ENCODE measurements at regions not wholly inside any gene's neighbourhood (a gene's known extent, or its start where the extent isn't known, plus 50 kb on each side); places are given as distances from the start of the nearest gene placed in this dataset.
"Not testable (repeated sequence)": the region's sequence is repeated elsewhere in the genome, so short reads cannot be mapped to it uniquely, and the experiment has no call there.

- H3K27me3 ChIP-seq: no peaks in the 10 kb centered on the region
- 85 to 87% (median 86%) methylated on average over 18 of the region's 18 CpGs for WGBS, 5 donors
- no peaks in the 10 kb centered on the region for H3K4me1 ChIP-seq
- H3K36me3 ChIP-seq: no peaks in the 10 kb centered on the region
- DNase-seq: no peak
- intact Hi-C loops (cut with DNase I; ENCODE audit: low total_unique reads): no loop called here
- no peak overlapping the region for H3K4me3 ChIP-seq
- no peak overlapping the region for H3K27ac ChIP-seq
- TF ChIP-seq EP300 (IDR thresholded peaks at IDR 0.05): no peak
- TF ChIP-seq POLR2A (IDR thresholded peaks at IDR 0.05): no peak
- no peak for TF ChIP-seq CTCF (IDR thresholded peaks at IDR 0.05)
- no peak for TF ChIP-seq POLR2AphosphoS5 (IDR thresholded peaks at IDR 0.05)
- H3K9me3 ChIP-seq: peaks cover 0 to 15% (median 0%) of the 10 kb centered on the region in 4 donors
These were observed 95.4 kb upstream of the GRIN2A start for GRCh38 chr16:10277597-10277996.

DNA sequence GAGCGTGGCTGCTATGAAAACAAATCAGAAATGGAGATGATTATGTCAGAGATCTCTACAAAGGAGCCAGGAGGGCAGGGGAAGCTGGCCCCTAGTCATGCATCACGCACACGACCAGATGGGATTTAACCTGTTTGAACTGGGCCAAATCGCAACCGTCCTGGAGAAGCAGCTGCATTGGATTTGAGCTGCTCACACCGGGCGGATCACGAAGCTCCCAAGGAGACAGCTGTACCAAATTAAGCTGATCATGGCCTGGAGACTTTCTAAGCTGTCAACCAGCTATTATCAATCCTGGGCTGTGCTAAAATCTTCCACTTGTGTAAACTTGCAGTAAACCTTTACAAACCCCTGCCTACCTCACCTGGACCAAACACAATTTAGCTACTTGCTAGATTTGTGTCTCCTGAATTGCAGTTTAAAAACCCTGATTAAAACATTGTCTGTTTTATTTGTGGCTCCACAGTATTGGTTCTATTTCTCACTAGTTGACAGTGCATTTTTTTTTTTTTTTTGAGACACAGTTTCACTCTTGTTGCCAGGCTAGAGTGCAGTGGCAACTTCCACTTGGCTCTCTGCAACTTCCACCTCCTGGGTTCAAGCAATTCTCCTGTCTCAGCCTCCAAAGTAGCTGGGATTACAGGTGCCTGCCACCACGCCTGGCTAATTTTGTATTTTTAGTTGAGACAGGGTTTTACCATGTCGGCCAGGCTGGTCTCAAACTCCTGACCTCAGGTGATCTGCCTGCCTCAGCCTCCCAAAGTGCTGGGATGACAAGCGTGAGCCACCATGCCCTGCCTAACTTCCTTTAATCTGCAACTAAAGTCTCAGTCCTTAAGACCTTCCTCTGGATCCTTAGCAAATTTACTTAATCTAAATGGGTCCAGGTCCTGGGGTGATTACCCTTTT is 98.3 kb upstream of the GRIN2A start:
- H3K36me3 ChIP-seq: no peaks in the 10 kb centered on the region
- TF ChIP-seq CTCF (IDR thresholded peaks at IDR 0.05): no peak
- no peak for TF ChIP-seq POLR2AphosphoS5 (IDR thresholded peaks at IDR 0.05)
- no peak for TF ChIP-seq EP300 (IDR thresholded peaks at IDR 0.05)
- TF ChIP-seq POLR2A (IDR thresholded peaks at IDR 0.05): no peak

GRCh38 chr16:10282367-10282766 is 100.1 kb upstream of the GRIN2A start:
- Histone ChIP-seq H3K4me3 (no peak overlapping the region), H3K9me3 (peaks cover 0 to 13% (median 0%) of the 10 kb centered on the region in 4 donors), H3K27ac (no peak overlapping the region), H3K4me1 (no peaks in the 10 kb centered on the region), H3K36me3 (no peaks in the 10 kb centered on the region), H3K27me3 (no peaks in the 10 kb centered on the region)
- intact Hi-C loops (cut with DNase I; ENCODE audit: low total_unique reads): no loop called here
- WGBS, 5 donors: 41 to 67% (median 51%) methylated on average over 3 of the region's 3 CpGs
- no peak for DNase-seq
- TF ChIP-seq CTCF (IDR thresholded peaks at IDR 0.05): no peak
- TF ChIP-seq EP300 (IDR thresholded peaks at IDR 0.05): no peak
- TF ChIP-seq POLR2A (IDR thresholded peaks at IDR 0.05): no peak
- TF ChIP-seq POLR2AphosphoS5 (IDR thresholded peaks at IDR 0.05): no peak

More for the DNA sequence above, 98.3 kb upstream of the GRIN2A start:
- WGBS, 5 donors: 53 to 72% (median 59%) methylated on average over 11 of the region's 11 CpGs
- Histone ChIP-seq H3K4me3 (no peak overlapping the region), H3K27me3 (no peaks in the 10 kb centered on the region), H3K27ac (no peak overlapping the region), H3K9me3 (peaks cover 0 to 14% (median 0%) of the 10 kb centered on the region in 4 donors), H3K4me1 (no peaks in the 10 kb centered on the region)
- intact Hi-C loops (cut with DNase I; ENCODE audit: low total_unique reads): no loop called here
- DNase-seq: no peak

GRCh38 chr16:10283246-10283645 is 101.0 kb upstream of the GRIN2A start:
- intact Hi-C loops (cut with DNase I; ENCODE audit: low total_unique reads); H3K4me3 ChIP-seq: not testable (repeated sequence)

DNA sequence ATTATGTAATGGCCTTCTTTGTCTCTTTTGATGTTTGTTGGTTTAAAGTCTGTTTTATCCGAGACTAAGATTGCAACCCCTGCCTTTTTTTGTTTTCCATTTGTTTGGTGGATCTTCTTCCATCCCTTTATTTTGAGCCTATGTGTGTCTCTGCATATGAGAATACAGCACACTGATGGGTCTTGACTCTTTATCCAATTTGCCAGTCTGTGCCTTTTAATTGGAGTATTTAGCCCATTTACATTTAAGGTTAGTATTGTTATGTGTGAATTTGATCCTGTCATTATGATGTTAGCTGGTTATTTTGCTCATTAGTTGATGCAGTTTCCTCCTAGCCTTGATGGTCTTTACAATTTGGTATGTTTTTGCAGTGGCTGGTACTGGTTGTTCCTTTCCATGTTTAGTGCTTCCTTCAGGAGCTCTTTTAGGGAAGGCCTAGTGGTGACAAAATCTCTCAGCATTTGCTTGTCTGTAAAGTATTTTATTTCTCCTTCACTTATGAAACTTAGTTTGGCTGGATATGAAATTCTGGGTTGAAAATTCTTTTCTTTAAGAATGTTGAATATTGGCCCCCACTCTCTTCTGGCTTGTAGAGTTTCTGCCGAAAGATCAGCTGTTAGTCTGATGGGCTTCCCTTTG is 95.3 kb upstream of the ATF7IP2 start:
- 69 to 98% (median 76%) methylated on average over 1 to 2 of the region's 2 CpGs for WGBS, 5 donors
- H3K27ac ChIP-seq; H3K27me3 ChIP-seq; H3K4me1 ChIP-seq; H3K4me3 ChIP-seq; DNase-seq; H3K36me3 ChIP-seq; intact Hi-C loops (cut with DNase I; ENCODE audit: low total_unique reads): not testable (repeated sequence)
- peaks cover 3 to 25% (median 16%) of the 10 kb centered on the region in 4 donors for H3K9me3 ChIP-seq

More at GRCh38 chr16:10283246-10283645, 101.0 kb upstream of the GRIN2A start:
- H3K4me1 ChIP-seq, H3K27ac ChIP-seq, H3K9me3 ChIP-seq, H3K27me3 ChIP-seq, H3K36me3 ChIP-seq, DNase-seq: not testable (repeated sequence)
- WGBS, 5 donors: 70 to 83% (median 78%) methylated on average over 8 of the region's 8 CpGs

DNA sequence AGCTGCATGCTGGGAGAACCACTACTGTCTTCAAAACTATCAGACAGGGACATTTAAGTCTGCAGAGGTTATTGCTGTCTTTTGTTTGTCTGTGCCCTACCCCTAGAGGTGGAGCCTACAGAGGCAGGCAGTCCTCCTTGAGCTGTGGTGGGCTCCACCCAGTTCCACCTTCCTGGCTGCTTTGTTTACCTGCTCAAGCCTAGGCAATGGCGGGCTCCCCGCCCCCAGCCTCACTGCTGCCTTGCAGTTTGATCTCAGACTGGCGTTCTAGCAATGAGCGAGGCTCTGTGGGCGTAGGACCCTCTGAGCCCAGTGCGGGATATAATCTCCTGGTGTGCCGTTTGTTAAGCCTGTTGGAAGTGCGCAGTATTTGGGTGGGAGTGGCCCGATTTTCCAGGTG is 93.7 kb upstream of the ATF7IP2 start:
- WGBS, 5 donors: 82 to 93% (median 85%) methylated on average over 6 to 9 of the region's 9 CpGs
- intact Hi-C loops (cut with DNase I; ENCODE audit: low total_unique reads); DNase-seq; H3K36me3 ChIP-seq; H3K4me3 ChIP-seq; H3K27me3 ChIP-seq; H3K27ac ChIP-seq; H3K4me1 ChIP-seq: not testable (repeated sequence)
- peaks cover 3 to 25% (median 16%) of the 10 kb centered on the region in 4 donors for H3K9me3 ChIP-seq

DNA sequence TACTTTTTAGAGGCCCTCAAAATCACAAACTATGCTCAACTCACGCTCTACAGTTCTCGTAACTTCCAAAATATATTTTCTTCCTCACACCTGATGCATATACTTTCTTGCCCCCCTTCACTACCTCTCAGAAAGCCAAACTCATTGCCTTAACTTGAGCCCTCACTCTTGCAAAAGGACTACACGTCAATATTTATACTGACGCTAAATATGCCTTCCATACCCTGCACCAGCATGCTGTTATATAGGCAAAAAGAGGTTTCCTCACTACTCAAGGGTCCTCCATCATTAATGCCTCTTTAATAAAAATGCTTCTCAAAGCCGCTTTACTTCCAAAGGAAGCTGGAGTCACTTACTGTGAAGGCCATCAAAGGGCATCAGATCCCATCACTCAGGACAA is 92.9 kb upstream of the ATF7IP2 start:
- H3K4me3 ChIP-seq; H3K27ac ChIP-seq; H3K36me3 ChIP-seq; H3K4me1 ChIP-seq; DNase-seq; intact Hi-C loops (cut with DNase I; ENCODE audit: low total_unique reads); H3K27me3 ChIP-seq: not testable (repeated sequence)
- 75 to 86% (median 77%) methylated on average over 5 of the region's 5 CpGs for WGBS, 5 donors
- H3K9me3 ChIP-seq: peaks cover 3 to 25% (median 16%) of the 10 kb centered on the region in 4 donors

DNA sequence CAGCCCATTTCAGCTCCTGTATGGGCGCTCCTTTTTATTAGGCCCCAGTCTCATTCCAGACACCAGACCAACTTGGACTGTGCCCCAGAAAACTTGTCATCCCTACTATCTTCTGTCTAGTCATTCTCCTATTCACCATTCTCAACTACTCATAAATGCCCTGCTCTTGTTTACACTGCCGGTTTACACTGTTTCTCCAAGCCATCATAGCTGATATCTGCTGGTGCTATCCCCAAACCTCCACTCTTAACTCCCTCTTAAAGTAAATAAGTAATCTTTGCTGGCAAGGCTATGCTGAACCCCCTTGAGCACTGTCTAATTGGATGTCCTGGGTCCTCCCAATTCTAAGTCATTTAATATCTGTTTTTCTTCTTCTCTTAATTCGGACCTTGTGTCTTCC is 91.7 kb upstream of the ATF7IP2 start:
- intact Hi-C loops (cut with DNase I; ENCODE audit: low total_unique reads); H3K27me3 ChIP-seq; H3K4me3 ChIP-seq; DNase-seq; H3K27ac ChIP-seq; H3K36me3 ChIP-seq; H3K4me1 ChIP-seq: not testable (repeated sequence)
- WGBS, 5 donors: 68 to 92% (median 73%) methylated on average over 3 of the region's 3 CpGs
- peaks cover 3 to 25% (median 16%) of the 10 kb centered on the region in 4 donors for H3K9me3 ChIP-seq

All from stomach (tissue), 8 donors.